Left ventricle myocardium inferior (tissue), 1 donor: ENCODE measurements at regions not wholly inside any gene's neighbourhood (a gene's known extent, or its start where the extent isn't known, plus 50 kb on each side); places are given as distances from the start of the nearest gene placed in this dataset.

Source experiments
- DNase-seq: peaks from one replicate; pipeline ENCODE4 v3.0.0-alpha.2; 2020
- H3K27ac ChIP-seq: fragments of 200-600 bp; replicated peaks from 2 replicates; pipeline ENCODE4 v1.8.0; 2021
- H3K27me3 ChIP-seq: fragments of 200-600 bp; 2 replicates; pipeline ENCODE4 v1.8.0; 2021; ENCODE audit warnings: low read depth
- H3K36me3 ChIP-seq: fragments of 200-600 bp; 2 replicates; pipeline ENCODE4 v1.8.0; 2021
- H3K4me1 ChIP-seq: fragments of 200-600 bp; 2 replicates; pipeline ENCODE4 v1.8.0; 2021
- H3K4me3 ChIP-seq: fragments of 200-600 bp; 2 replicates; pipeline ENCODE4 v1.8.0; 2021; ENCODE audit warnings: mild to moderate bottlenecking, moderate library complexity
- H3K9me3 ChIP-seq: fragments of 200-600 bp; replicated peaks from 2 replicates; pipeline ENCODE4 v1.8.0; 2021
- intact Hi-C: fragments of 100-400 bp; cut with micrococcal nuclease; formaldehyde crosslinking; loops from one replicate; pipeline ENCODE4 v1.11.0; 2022
- TF ChIP-seq, protein P1 (sequence below): fragments of 200-600 bp; IDR thresholded peaks from 2 replicates; pipeline ENCODE4 v1.8.0; 2021; ENCODE audit warnings: antibody characterized with exemption, mild to moderate bottlenecking, borderline replicate concordance
- donor health status: DM: no; HTN: yes; CAD: no; lungs with severe emphysema.

- intact Hi-C loops: no loop called here
- no peak overlapping the region for H3K4me3 ChIP-seq
These were observed 491.3 kb downstream of the BUD13 start for GRCh38 chr11:116281173-116282160.

GRCh38 chr11:116279511-116279910, 493.3 kb downstream of the BUD13 start:
- intact Hi-C loops: loop anchor here (5.0 kb wide), 1 partner anchor 947 kb away; no protein-coding TSS in a partner anchor
- TF ChIP-seq, protein P1, sequence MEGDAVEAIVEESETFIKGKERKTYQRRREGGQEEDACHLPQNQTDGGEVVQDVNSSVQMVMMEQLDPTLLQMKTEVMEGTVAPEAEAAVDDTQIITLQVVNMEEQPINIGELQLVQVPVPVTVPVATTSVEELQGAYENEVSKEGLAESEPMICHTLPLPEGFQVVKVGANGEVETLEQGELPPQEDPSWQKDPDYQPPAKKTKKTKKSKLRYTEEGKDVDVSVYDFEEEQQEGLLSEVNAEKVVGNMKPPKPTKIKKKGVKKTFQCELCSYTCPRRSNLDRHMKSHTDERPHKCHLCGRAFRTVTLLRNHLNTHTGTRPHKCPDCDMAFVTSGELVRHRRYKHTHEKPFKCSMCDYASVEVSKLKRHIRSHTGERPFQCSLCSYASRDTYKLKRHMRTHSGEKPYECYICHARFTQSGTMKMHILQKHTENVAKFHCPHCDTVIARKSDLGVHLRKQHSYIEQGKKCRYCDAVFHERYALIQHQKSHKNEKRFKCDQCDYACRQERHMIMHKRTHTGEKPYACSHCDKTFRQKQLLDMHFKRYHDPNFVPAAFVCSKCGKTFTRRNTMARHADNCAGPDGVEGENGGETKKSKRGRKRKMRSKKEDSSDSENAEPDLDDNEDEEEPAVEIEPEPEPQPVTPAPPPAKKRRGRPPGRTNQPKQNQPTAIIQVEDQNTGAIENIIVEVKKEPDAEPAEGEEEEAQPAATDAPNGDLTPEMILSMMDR: no peak
- no peaks in the 10 kb centered on the region for H3K36me3 ChIP-seq
- no peak for DNase-seq
- H3K9me3 ChIP-seq: no peaks in the 10 kb centered on the region
- peaks cover 7% of the 10 kb centered on the region for H3K4me1 ChIP-seq
- peaks cover 28% of the 10 kb centered on the region for H3K27me3 ChIP-seq
- no peak overlapping the region for H3K27ac ChIP-seq
- no peak overlapping the region for H3K4me3 ChIP-seq

More at GRCh38 chr11:116281173-116282160, 491.3 kb downstream of the BUD13 start:
- H3K27ac ChIP-seq: no peak overlapping the region
- H3K4me1 ChIP-seq: peaks cover 4% of the 10 kb centered on the region
- TF ChIP-seq, protein P1: no peak
- no peaks in the 10 kb centered on the region for H3K9me3 ChIP-seq
- H3K27me3 ChIP-seq: peaks cover 8% of the 10 kb centered on the region
- no peak for DNase-seq
- H3K36me3 ChIP-seq: no peaks in the 10 kb centered on the region

DNA sequence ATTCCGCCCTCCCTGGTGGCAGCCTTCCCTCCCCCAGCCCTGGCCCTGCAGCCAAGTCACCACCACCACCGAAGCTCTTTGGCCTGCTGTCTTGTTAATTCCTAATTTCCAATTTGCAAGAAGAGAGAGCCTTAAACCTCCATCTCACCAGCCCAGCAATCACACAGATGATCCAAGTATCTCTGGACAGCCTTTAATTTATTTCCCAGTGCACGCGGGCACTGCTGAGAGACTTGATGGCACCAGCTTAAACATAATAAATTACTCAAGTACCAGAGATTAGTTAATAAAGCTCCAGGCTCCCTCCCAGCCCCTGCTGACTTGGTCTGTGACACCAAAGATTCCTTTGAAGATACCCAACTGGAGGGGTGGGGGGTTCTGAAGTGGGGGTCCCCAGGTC, 494.7 kb downstream of the BUD13 start:
- Histone ChIP-seq H3K36me3 (no peaks in the 10 kb centered on the region), H3K9me3 (no peaks in the 10 kb centered on the region), H3K27ac (no peak overlapping the region), H3K4me1 (peaks cover 7% of the 10 kb centered on the region), H3K27me3 (peaks cover 38% of the 10 kb centered on the region), H3K4me3 (no peak overlapping the region)
- no peak for DNase-seq
- TF ChIP-seq, protein P1: no peak
- intact Hi-C loops: loop anchor here (5.0 kb wide), 1 partner anchor 946 kb away; no protein-coding TSS in a partner anchor

GRCh38 chr11:116276051-116277044, 496.4 kb downstream of the BUD13 start:
- Histone ChIP-seq H3K4me1 (peaks cover 7% of the 10 kb centered on the region), H3K4me3 (peak overlapping the region; percentile 50), H3K27me3 (peaks cover 42% of the 10 kb centered on the region), H3K36me3 (no peaks in the 10 kb centered on the region), H3K27ac (no peak overlapping the region), H3K9me3 (no peaks in the 10 kb centered on the region)
- DNase-seq: peak; percentile 72
- TF ChIP-seq, protein P1: peak; percentile 99
- intact Hi-C loops: loop anchor here (5.0 kb wide), 1 partner anchor 944 kb away; no protein-coding TSS in a partner anchor

- DNase-seq: no peak
- Histone ChIP-seq H3K9me3 (no peaks in the 10 kb centered on the region), H3K4me1 (peaks cover 7% of the 10 kb centered on the region), H3K27me3 (peaks cover 48% of the 10 kb centered on the region), H3K4me3 (no peak overlapping the region), H3K36me3 (no peaks in the 10 kb centered on the region), H3K27ac (no peak overlapping the region)
- TF ChIP-seq, protein P1: no peak
- intact Hi-C loops: loop anchor here (5.0 kb wide), 1 partner anchor 943 kb away; no protein-coding TSS in a partner anchor
These were observed 497.2 kb downstream of the BUD13 start for GRCh38 chr11:116275635-116276034.
